IMR-90 (cell line): ENCODE measurements at regions not wholly inside any gene's neighbourhood (a gene's known extent, or its start where the extent isn't known, plus 50 kb on each side); places are given as distances from the start of the nearest gene placed in this dataset.

Experiments used
- BHLHE40 ChIP-seq: fragments of 150-350 bp; IDR thresholded peaks from 2 replicates; pipeline ENCODE4 v1.6.1; 2016; ENCODE audit warnings: mild to moderate bottlenecking, low read depth, low read length
- CTCF ChIP-seq: conservative IDR thresholded peaks from 2 replicates; pipeline ENCODE4 v1.5.1; 2012; ENCODE audit warnings: mild to moderate bottlenecking, low read depth, low read length, improper control_type of control experiment
- MAFK ChIP-seq: IDR thresholded peaks from 2 replicates; pipeline ENCODE4 v1.6.1; 2012; ENCODE audit warnings: low read depth, low read length, improper control_type of control experiment
- MAZ ChIP-seq: IDR thresholded peaks from 2 replicates; pipeline ENCODE4 v1.6.1; 2012; ENCODE audit warnings: low read depth, mild to moderate bottlenecking, low read length, improper control_type of control experiment, moderate library complexity, borderline replicate concordance
- POLR2A ChIP-seq: IDR thresholded peaks from 2 replicates; pipeline ENCODE4 v1.6.1; 2012; ENCODE audit warnings: mild to moderate bottlenecking, low read depth, low read length
- SMC3 ChIP-seq: fragments of 150-350 bp; IDR thresholded peaks from 2 replicates; pipeline ENCODE4 v1.6.1; 2016; ENCODE audit warnings: low read depth, mild to moderate bottlenecking, antibody characterized with exemption, low read length, moderate library complexity

DNA sequence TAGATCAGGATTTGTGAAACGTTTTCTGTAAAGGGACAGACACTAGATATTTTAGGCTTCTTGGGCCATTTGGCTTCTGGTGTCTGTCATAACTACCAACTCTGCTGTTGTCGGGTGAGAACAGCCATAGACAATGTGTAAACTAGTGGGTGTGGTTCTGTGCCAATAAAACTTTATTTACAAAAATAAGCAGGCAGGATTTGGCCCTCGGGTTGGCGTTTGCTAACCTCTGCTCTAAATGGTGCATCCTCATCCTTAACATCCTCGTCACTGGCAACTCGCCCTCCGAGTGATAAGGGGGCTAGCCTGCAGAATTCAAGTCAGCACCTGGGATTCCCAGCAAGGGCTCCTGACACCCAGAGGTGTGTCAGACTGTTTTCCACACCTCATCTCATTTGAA lies 105.8 kb upstream of the MSX1 start:
- no peak for TF ChIP-seq SMC3
- no peak for TF ChIP-seq CTCF
- no peak for TF ChIP-seq MAFK
- no peak for TF ChIP-seq POLR2A
- TF ChIP-seq BHLHE40: no peak
- no peak for TF ChIP-seq MAZ
